Kidney epithelial cell (primary cell): ENCODE measurements at regions not wholly inside any gene's neighbourhood (a gene's known extent, or its start where the extent isn't known, plus 50 kb on each side); places are given as distances from the start of the nearest gene placed in this dataset.

Source experiments
- DNase-seq: peaks from one replicate; pipeline ENCODE4 v3.0.0-alpha.2; 2010; ENCODE audit warnings: low read depth
- H3K27me3 ChIP-seq: 2 replicates; pipeline ENCODE4 v1.6.0; 2011; ENCODE audit warnings: low read length; ENCODE audit not compliant: control insufficient read depth, insufficient read depth
- H3K36me3 ChIP-seq: 2 replicates; pipeline ENCODE4 v1.5.1; 2011; ENCODE audit warnings: low read length; ENCODE audit not compliant: control insufficient read depth, insufficient read depth
- H3K4me3 ChIP-seq: 2 replicates; pipeline ENCODE4 v1.5.1; 2011; ENCODE audit warnings: low read depth, mild to moderate bottlenecking, control low read depth, low read length
- TF ChIP-seq, protein P1 (sequence below): IDR thresholded peaks from 2 replicates; pipeline ENCODE4 v1.5.1; 2011; ENCODE audit warnings: mild to moderate bottlenecking, moderate library complexity, low read length, control low read depth, inconsistent platforms; ENCODE audit not compliant: insufficient read depth, poor library complexity, severe bottlenecking

DNA sequence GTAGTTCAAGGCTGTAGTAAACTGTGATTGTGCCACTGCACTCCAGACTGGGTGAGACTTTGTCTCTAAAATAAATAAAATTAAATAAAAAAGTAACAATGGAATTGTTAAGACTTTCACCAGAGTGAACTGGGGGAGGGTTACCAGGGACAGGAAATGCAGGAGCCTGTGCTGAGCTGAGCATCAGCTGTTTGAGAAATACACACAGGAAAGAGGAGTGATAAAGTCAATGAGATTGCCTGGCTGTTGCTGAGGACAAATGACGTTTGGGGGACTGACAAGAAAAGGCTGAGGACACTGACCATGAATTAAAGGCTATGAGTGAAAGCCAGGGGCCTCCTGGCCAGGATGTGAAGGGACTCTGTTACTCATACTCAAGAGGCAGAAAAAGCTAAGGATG is 226.3 kb downstream of the SETD4 start:
- H3K4me3 ChIP-seq, result no peak overlapping the region
- no peaks in the 10 kb centered on the region for H3K27me3 ChIP-seq
- TF ChIP-seq, protein P1, sequence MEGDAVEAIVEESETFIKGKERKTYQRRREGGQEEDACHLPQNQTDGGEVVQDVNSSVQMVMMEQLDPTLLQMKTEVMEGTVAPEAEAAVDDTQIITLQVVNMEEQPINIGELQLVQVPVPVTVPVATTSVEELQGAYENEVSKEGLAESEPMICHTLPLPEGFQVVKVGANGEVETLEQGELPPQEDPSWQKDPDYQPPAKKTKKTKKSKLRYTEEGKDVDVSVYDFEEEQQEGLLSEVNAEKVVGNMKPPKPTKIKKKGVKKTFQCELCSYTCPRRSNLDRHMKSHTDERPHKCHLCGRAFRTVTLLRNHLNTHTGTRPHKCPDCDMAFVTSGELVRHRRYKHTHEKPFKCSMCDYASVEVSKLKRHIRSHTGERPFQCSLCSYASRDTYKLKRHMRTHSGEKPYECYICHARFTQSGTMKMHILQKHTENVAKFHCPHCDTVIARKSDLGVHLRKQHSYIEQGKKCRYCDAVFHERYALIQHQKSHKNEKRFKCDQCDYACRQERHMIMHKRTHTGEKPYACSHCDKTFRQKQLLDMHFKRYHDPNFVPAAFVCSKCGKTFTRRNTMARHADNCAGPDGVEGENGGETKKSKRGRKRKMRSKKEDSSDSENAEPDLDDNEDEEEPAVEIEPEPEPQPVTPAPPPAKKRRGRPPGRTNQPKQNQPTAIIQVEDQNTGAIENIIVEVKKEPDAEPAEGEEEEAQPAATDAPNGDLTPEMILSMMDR, result no peak
- no peaks in the 10 kb centered on the region for H3K36me3 ChIP-seq
- no peak for DNase-seq

DNA sequence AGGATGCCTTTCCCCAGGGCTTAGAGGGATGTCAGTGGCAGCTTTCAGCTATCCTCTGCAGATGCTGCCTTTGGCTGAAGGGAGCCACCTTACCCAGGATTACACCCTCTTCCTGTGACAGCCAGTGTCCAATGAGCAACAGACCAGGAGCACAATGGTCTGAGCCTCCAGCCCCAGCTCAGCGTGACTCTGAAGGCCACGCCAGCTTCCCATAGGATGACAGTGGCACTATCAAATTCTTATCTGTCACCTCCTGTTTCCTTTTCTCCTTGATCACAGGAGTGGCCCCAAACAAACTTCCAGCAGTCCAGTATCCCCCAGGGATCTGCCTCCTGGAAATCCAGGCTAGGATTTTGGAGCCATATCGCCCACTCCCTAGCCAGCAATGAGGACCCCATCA is 226.9 kb downstream of the SETD4 start:
- Histone ChIP-seq H3K36me3 (no peaks in the 10 kb centered on the region), H3K27me3 (no peaks in the 10 kb centered on the region), H3K4me3 (no peak overlapping the region)
- DNase-seq, result no peak
- TF ChIP-seq, protein P1, result no peak

DNA sequence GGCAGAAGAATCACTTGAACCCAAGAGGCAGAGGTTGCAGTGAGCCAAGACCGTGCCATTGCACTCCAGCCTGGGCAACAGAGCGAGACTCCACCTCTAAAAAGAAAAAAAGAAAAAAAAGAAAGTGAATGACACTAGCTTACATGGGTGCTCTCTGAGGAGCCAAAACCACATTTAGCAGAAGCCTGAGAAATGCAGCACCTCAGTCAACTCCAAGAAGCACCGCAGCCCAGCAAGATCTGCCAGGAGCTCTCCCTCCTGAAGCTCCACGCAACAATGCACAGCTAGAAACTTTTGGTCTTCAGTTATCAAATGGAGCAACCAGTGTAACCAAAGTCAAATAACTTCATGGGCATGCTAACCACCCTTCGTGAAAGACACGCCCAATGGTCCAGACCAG is 229.1 kb downstream of the SETD4 start:
- TF ChIP-seq, protein P1, result no peak
- no peak overlapping the region for H3K4me3 ChIP-seq
- no peak for DNase-seq
- H3K27me3 ChIP-seq, result no peaks in the 10 kb centered on the region
- no peaks in the 10 kb centered on the region for H3K36me3 ChIP-seq

DNA sequence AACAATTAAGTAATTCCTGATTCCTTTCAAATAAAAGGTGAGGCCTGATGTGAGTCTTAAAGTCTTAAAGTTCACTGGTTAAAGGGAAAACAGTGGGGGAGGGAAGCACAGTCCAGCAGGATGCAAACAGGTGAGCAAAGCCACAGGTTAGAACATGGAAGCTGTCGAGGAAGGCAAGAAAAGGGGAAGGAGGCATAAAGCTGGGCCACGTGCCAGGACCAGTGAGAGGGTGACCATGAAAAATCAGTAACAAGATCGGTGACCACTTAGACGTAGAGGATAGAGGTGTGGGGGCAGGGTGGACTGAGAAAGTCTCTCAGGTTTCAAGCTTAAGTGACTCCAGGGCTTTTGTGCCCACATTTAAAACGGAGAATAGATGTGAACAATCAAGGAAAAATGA is 231.3 kb downstream of the SETD4 start:
- Histone ChIP-seq H3K36me3 (no peaks in the 10 kb centered on the region), H3K4me3 (no peak overlapping the region), H3K27me3 (no peaks in the 10 kb centered on the region)
- DNase-seq, result no peak
- TF ChIP-seq, protein P1, result no peak

DNA sequence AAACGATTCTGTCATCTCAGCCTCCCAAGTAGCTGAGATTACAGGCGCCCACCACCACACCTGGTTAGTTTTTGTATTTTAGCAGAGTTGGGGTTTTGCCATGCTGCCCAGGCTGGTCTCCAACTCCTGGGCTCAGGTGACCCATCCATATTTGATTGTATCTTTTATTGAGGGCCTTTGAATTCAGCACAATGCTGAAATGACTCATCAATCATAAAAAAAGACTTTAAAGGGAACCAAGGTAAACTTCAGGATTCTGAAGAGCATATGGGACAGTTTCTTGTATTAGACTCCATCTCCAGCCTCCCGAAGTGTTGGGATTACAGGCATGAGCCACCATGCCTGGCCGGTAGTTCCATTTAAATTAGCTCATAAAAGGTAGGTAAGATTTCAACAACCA is 232.2 kb downstream of the SETD4 start:
- TF ChIP-seq, protein P1, result no peak
- no peak for DNase-seq

DNA sequence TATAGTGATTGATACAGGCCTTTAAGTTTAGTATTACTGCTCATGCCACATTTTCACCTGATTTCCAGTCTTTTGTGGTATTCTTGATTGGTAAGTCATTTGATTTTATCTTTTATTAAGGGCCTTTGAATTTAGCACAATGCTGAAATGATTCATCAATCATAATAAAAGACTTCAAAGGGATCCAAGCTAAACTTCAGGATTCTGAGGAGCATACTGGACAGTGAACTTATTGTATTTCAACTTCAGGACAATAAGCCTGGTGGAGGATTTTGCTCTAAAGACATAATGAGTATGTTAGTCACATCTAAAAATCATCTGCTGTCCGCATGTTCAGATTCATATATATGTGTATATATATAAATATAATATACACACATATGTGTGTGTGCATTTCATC is 233.3 kb downstream of the SETD4 start:
- DNase-seq, result no peak
- Histone ChIP-seq H3K36me3 (no peaks in the 10 kb centered on the region), H3K4me3 (no peak overlapping the region), H3K27me3 (no peaks in the 10 kb centered on the region)
- TF ChIP-seq, protein P1, result no peak

More for the DNA sequence above, 232.2 kb downstream of the SETD4 start:
- Histone ChIP-seq H3K36me3 (no peaks in the 10 kb centered on the region), H3K4me3 (no peak overlapping the region), H3K27me3 (no peaks in the 10 kb centered on the region)
